ENCODE measurements at regions not wholly inside any gene's neighbourhood (a gene's known extent, or its start where the extent isn't known, plus 50 kb on each side); places are given as distances from the start of the nearest gene placed in this dataset.

GRCh38 chr15:26156051-26156450, 292.9 kb upstream of the ATP10A start:
- TF ChIP-seq CTCF (IDR thresholded peaks at IDR 0.05), result no peak
- TF ChIP-seq POLR2A (IDR thresholded peaks at IDR 0.05), result no peak
